ENCODE measurements at regions not wholly inside any gene's neighbourhood (a gene's known extent, or its start where the extent isn't known, plus 50 kb on each side); places are given as distances from the start of the nearest gene placed in this dataset.

GRCh38 chr12:94721173-94721572 lies 70.8 kb upstream of the TMCC3 start:
- TF ChIP-seq POLR2A (IDR thresholded peaks at IDR 0.05) = no peak
- TF ChIP-seq POLR2AphosphoS5 (IDR thresholded peaks at IDR 0.05) = no peak
